Liver (tissue), 3 donors: ENCODE measurements at regions not wholly inside any gene's neighbourhood (a gene's known extent, or its start where the extent isn't known, plus 50 kb on each side); places are given as distances from the start of the nearest gene placed in this dataset.

Experiments used
- EGR1 ChIP-seq, 2 donors: IDR thresholded peaks; 2 replicates each; pipeline ENCODE4 v1.6.1; 2016 to 2018; ENCODE audit warnings: antibody characterized with exemption in 2 of 2, low read depth in 2 of 2
- RAD21 ChIP-seq, 2 donors: IDR thresholded peaks; 2 replicates each; pipeline ENCODE4 v1.6.1; 2016; ENCODE audit warnings: antibody characterized with exemption in 2 of 2, mild to moderate bottlenecking in 2 of 2
- RXRA ChIP-seq, 2 donors: IDR thresholded peaks; 2 replicates each; pipeline ENCODE4 v1.6.1; 2017 to 2018; ENCODE audit warnings: antibody characterized with exemption in 2 of 2, mild to moderate bottlenecking in 1 of 2
- SP1 ChIP-seq: IDR thresholded peaks from 2 replicates; pipeline ENCODE4 v1.6.1; 2018; ENCODE audit warnings: antibody characterized with exemption, mild to moderate bottlenecking
- TAF1 ChIP-seq: conservative IDR thresholded peaks from 2 replicates; pipeline ENCODE4 v1.6.1; 2016; ENCODE audit warnings: antibody characterized with exemption, mild to moderate bottlenecking
- TF ChIP-seq, protein P1 (sequence below): fragments of 150-350 bp; IDR thresholded peaks from 2 replicates; pipeline ENCODE4 v1.5.1; 2017; ENCODE audit warnings: improper control_type of control experiment, low read depth, low read length; ENCODE audit not compliant: missing input control
- donor health status: healthy.
- donor health status: healthy.

DNA sequence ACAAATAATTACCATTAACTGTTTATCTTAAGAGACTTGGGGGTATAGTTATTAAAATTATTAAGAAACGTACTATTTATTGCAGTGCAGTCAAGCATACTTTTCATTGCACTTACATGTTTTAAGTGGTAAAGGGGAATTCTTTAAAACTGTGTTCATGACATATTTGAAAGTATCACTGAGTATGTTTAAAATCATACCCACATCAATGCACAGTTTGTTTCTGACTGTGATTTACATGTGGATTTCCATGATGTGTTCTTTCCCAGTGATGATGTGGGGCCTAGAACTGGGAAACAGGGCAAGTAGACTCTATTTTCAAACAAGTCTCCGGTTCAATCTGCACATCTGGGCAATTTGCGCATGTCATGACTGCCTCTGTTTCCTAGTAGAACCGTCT is 340.5 kb upstream of the OBI1 start:
- TF ChIP-seq EGR1 (IDR thresholded peaks at IDR 0.05; ENCODE audit: low read depth in 2 of 2), result no peak
- TF ChIP-seq, protein P1, sequence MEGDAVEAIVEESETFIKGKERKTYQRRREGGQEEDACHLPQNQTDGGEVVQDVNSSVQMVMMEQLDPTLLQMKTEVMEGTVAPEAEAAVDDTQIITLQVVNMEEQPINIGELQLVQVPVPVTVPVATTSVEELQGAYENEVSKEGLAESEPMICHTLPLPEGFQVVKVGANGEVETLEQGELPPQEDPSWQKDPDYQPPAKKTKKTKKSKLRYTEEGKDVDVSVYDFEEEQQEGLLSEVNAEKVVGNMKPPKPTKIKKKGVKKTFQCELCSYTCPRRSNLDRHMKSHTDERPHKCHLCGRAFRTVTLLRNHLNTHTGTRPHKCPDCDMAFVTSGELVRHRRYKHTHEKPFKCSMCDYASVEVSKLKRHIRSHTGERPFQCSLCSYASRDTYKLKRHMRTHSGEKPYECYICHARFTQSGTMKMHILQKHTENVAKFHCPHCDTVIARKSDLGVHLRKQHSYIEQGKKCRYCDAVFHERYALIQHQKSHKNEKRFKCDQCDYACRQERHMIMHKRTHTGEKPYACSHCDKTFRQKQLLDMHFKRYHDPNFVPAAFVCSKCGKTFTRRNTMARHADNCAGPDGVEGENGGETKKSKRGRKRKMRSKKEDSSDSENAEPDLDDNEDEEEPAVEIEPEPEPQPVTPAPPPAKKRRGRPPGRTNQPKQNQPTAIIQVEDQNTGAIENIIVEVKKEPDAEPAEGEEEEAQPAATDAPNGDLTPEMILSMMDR, result no peak
- TF ChIP-seq TAF1, result no peak
- no peak for TF ChIP-seq SP1
- no peak for TF ChIP-seq RAD21 (IDR thresholded peaks at IDR 0.05)
- TF ChIP-seq RXRA (IDR thresholded peaks at IDR 0.05), result no peak
